NB4 (cell line): ENCODE measurements at regions not wholly inside any gene's neighbourhood (a gene's known extent, or its start where the extent isn't known, plus 50 kb on each side); places are given as distances from the start of the nearest gene placed in this dataset.

Source experiments
- MYC ChIP-seq: IDR thresholded peaks from 2 replicates; pipeline ENCODE4 v1.6.1; 2011; ENCODE audit warnings: low read depth, low read length
- POLR2A ChIP-seq: IDR thresholded peaks from 2 replicates; pipeline ENCODE4 v1.6.1; 2011; ENCODE audit warnings: mild to moderate bottlenecking; ENCODE audit not compliant: insufficient read length; ENCODE audit errors: extremely low read depth
- TF ChIP-seq, protein P1 (sequence below): IDR thresholded peaks from one replicate; pipeline ENCODE4 v1.5.1; 2012; ENCODE audit warnings: low read depth, low read length
- TF ChIP-seq, protein P2 (sequence below): IDR thresholded peaks from 2 replicates; pipeline ENCODE4 v1.6.1; 2011; ENCODE audit warnings: low read depth, low read length

DNA sequence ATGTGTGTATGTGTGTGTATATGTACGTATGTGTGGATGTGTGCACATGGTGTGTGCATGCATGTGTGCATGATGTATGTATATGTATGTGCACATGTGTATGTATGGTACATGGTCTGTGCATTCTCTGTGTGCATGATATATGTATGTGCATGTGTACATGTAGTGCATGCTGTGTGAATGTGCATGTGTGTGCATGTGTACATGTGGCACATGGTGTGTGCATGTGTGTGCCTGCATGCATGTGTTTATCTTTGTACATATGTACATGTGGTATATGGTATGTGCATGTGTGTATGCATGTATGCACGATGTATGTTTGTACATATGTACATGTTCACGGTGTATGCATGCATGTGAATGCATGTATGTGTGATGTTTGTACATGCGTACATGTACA, 383.7 kb downstream of the TYW1 start:
- TF ChIP-seq, protein P1, sequence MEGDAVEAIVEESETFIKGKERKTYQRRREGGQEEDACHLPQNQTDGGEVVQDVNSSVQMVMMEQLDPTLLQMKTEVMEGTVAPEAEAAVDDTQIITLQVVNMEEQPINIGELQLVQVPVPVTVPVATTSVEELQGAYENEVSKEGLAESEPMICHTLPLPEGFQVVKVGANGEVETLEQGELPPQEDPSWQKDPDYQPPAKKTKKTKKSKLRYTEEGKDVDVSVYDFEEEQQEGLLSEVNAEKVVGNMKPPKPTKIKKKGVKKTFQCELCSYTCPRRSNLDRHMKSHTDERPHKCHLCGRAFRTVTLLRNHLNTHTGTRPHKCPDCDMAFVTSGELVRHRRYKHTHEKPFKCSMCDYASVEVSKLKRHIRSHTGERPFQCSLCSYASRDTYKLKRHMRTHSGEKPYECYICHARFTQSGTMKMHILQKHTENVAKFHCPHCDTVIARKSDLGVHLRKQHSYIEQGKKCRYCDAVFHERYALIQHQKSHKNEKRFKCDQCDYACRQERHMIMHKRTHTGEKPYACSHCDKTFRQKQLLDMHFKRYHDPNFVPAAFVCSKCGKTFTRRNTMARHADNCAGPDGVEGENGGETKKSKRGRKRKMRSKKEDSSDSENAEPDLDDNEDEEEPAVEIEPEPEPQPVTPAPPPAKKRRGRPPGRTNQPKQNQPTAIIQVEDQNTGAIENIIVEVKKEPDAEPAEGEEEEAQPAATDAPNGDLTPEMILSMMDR = no peak
- no peak for TF ChIP-seq POLR2A
- TF ChIP-seq, protein P2, sequence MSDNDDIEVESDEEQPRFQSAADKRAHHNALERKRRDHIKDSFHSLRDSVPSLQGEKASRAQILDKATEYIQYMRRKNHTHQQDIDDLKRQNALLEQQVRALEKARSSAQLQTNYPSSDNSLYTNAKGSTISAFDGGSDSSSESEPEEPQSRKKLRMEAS = no peak
- no peak for TF ChIP-seq MYC
